Fibroblast of mammary gland (primary cell): ENCODE measurements at regions not wholly inside any gene's neighbourhood (a gene's known extent, or its start where the extent isn't known, plus 50 kb on each side); places are given as distances from the start of the nearest gene placed in this dataset.

Source experiments
- DNase-seq: peaks from one replicate; pipeline ENCODE4 v3.0.0-alpha.2; 2010; ENCODE audit warnings: low read depth
- H3K4me3 ChIP-seq: 2 replicates; pipeline ENCODE4 v1.5.1; 2011; ENCODE audit warnings: low read depth, mild to moderate bottlenecking, low read length, moderate library complexity; ENCODE audit not compliant: control insufficient read depth
- TF ChIP-seq, protein P1 (sequence below): conservative IDR thresholded peaks from 2 replicates; pipeline ENCODE4 v1.5.1; 2011; ENCODE audit warnings: low read depth, low read length, inconsistent platforms; ENCODE audit not compliant: control insufficient read depth, insufficient read depth

DNA sequence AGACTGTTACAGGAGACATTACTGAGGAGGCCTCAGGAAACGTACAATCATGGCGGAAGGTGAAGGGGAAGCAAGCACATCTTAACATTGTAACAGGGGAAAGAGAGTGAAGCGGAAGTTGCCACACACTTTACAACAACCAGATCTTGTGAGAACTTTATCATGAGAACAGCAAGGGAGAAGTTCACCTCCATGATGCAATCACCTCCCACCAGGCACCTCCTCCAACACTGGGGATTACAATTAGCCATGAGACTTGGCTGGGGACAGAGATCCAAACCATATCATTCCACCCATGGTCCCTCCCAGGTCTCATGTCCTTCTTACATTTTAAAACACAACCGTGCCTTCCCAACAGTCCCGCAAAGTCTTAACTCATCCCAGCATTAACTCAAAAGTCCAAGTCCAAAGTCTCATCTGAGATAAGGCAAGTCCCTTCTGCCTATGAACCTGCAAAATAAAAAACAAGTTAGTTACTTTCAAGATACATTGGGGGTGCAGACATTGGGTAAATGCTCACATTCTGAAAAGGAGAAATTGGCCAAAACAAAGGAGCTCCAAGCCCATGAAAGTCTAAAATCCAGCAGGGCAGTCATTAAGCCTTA is 138.3 kb downstream of the TMEM161B start:
- no peak overlapping the region for H3K4me3 ChIP-seq
- no peak for DNase-seq
- TF ChIP-seq, protein P1, sequence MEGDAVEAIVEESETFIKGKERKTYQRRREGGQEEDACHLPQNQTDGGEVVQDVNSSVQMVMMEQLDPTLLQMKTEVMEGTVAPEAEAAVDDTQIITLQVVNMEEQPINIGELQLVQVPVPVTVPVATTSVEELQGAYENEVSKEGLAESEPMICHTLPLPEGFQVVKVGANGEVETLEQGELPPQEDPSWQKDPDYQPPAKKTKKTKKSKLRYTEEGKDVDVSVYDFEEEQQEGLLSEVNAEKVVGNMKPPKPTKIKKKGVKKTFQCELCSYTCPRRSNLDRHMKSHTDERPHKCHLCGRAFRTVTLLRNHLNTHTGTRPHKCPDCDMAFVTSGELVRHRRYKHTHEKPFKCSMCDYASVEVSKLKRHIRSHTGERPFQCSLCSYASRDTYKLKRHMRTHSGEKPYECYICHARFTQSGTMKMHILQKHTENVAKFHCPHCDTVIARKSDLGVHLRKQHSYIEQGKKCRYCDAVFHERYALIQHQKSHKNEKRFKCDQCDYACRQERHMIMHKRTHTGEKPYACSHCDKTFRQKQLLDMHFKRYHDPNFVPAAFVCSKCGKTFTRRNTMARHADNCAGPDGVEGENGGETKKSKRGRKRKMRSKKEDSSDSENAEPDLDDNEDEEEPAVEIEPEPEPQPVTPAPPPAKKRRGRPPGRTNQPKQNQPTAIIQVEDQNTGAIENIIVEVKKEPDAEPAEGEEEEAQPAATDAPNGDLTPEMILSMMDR, result no peak

DNA sequence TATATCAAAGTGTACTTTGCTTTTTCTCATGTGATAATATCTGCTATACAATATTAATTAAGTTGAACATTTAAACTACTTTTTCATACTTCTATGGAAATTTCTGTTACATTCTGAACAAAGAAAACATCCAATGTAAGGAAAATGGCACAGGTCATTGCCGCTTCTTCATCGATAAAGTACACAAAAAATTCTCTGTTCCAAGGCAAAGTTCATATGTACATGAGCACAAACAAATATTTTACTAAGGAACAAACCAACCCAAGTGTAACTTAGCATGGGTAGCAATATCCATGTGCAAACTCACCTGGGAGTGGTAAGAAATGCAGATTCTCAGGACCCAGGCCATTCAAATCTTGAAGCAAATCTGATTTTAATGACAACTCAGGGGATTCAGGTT is 139.8 kb downstream of the TMEM161B start:
- TF ChIP-seq, protein P1, result no peak
- no peak for DNase-seq
- H3K4me3 ChIP-seq, result no peak overlapping the region

DNA sequence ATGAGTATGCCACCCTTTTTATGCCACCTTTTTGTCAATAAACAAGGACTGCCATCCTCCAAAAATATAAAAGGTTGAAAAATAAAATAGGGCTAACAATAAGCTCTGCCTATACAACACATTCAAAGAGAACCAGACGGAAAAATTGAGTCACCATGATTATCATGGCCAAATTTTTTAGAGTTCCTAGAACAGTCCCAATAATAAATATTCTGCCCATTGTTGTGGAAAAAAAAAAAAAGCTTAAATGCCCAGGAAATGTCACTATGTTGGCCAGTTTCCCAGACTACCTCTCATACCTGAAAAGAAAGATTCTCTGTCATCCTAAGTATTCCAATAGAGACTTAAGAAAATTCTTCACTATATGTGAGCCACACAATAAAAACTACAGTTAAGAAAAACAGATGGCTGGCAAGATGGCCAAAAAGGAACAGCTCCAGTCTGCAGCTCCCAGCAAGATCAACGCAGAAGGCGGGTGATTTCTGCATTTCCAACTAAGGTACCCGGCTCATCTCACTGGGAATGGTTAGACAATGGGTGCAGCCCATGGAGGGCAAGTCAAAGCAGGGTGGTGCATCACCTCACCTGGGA is 149.0 kb downstream of the TMEM161B start:
- TF ChIP-seq, protein P1, result no peak
- H3K4me3 ChIP-seq, result no peak overlapping the region
- DNase-seq, result no peak

DNA sequence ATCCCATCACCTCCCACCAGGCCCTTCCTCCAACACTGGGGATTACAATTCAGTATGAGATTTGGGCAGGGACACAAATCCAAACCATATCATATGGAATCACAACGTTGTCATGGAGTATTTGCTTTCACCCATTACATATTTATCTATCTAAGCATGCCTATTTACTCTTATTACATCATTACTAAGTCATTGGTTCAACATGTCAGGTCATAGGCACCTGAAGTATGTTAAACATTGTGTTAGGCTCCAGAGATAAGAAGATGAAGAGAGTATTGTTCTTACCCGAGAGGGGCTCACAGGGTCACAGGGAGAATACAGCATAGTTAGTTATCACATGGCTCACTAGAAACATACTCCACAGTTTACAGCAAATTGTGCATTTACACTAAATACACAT is 150.5 kb downstream of the TMEM161B start:
- no peak for DNase-seq
- no peak overlapping the region for H3K4me3 ChIP-seq
- TF ChIP-seq, protein P1, result no peak

DNA sequence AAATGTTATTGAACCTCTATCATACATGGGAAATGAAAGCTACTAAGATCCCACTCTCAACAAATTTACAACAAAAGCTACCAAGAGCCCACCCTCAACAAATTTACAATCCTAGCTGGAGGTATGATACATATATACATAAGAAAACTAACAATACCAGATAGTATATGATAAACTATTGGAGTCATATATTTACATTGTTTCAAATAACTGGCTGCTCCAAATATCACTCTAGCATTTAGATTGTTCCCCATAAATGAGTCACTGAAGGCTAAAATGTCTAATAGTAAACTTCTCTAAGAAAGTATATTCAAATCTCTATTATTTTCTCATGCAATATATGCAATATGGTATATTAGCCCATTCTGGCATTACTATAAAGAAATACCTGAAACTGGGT is 151.1 kb downstream of the TMEM161B start:
- TF ChIP-seq, protein P1, result no peak
- DNase-seq, result no peak
- H3K4me3 ChIP-seq, result no peak overlapping the region

DNA sequence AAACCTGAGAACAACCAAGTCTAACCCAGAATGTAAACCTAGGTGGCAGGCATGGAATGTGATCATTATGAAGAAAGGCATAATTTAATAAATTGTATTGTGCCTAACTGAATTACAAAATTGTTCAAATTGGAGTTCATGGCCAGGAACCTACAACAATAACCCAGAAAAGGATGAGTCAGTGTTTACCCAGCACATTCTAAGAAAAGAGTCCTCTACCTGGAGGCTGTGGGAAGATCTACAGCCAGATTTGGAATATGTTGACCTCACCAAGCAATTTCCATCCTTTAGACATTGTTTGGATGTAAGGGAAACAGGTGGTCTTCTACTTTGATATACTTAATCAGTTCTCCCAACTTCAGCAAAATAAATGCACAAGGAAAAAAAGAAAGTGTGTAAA is 152.2 kb downstream of the TMEM161B start:
- no peak overlapping the region for H3K4me3 ChIP-seq
- TF ChIP-seq, protein P1, result no peak
- no peak for DNase-seq

DNA sequence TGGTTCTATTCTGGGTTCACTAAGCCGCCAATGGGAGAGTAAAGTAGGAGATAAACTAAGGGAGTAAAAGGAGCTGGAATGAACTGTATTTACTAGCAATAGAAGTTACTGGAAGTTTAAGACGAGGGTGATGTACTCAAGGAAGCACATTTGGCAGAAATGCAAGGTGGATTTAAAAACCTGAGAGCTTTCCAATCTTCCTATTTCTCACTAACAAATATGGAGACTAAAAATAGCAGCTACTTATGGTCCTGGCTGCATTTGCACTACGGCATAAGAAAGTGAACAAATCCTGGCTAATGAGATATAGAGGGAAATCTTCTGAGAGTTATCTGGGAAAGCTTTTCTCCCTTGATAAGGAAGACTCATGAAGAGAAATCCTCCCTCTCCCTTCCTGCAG is 153.4 kb downstream of the TMEM161B start:
- TF ChIP-seq, protein P1, result no peak
- no peak overlapping the region for H3K4me3 ChIP-seq
- DNase-seq, result no peak
